ENCODE measurements at regions not wholly inside any gene's neighbourhood (a gene's known extent, or its start where the extent isn't known, plus 50 kb on each side); places are given as distances from the start of the nearest gene placed in this dataset.
A peak's percentile ranks its signal among the peaks of the same experiment; 100 is the strongest.

DNA sequence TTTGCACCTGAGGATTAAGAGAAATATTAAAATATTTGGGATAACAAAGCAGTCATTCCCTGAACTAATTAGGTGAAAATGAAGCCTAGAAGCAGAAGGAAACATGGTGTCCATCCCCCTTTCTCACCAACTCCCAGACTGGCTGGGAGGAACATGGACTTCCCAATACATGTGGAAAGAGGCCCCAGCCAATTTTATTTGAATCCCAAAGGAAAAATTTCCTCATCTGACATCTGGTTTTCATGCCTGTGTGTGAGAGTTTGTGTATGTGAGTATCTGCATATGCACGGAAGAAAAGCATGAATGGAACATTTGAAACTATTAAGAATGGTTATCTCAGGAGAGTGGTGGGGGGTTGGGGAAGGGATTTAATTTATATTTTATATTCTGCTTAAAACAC lies 84.3 kb downstream of the COPS8 start:
- no peak for DNase-seq

DNA sequence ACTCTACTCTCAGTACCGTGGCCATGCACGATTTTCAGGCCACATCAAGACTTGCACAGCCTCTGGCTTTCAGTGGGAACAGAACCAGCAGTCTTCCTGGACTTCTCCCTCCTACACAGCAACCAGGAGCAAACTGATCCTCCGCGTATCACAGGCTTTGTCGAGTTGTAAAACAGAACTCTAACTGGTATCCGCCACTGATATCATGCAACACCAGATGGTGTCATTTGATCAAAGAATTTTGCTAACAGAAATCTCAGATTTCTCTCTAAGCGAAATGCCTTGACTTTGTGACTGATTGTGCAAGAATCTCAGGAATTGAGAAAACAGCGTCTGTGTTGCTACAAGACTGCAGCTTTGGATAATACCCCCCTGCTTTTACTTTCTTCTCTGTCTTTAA lies 85.7 kb downstream of the COPS8 start:
- DNase-seq, result peak; percentile 73

GRCh38 chr2:237171881-237172280 lies 86.2 kb downstream of the COPS8 start:
- no peak for DNase-seq

- DNase-seq, result no peak
These were observed 91.4 kb downstream of the COPS8 start for GRCh38 chr2:237177052-237177451.

- no peak for DNase-seq
These were observed 92.3 kb downstream of the COPS8 start for GRCh38 chr2:237177986-237178385.

DNA sequence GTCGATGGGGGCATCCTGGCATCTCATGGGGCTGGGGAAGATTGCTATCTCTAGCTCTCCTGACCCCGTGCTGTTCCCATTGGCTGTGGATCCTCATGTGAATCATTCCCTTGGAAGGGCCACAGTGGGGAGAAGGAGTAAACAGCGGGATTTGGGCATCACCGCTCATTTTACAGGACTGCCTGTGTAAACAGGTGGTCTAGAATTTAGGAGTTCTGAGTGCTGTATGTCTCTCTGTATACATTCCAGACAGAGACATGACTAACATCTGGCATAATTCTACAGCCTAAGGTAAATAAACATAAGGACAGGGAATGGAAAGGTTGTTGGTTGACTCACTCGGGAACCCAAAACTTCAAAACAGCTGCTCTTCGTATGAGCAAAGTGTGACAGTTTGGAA lies 92.7 kb downstream of the COPS8 start:
- DNase-seq, result no peak

- DNase-seq, result no peak
These were observed 93.5 kb downstream of the COPS8 start for GRCh38 chr2:237179161-237179560.

- no peak for DNase-seq
These were observed 94.5 kb downstream of the COPS8 start for GRCh38 chr2:237180187-237180586.

GRCh38 chr2:237180987-237181386 lies 95.3 kb downstream of the COPS8 start:
- no peak for DNase-seq

DNA sequence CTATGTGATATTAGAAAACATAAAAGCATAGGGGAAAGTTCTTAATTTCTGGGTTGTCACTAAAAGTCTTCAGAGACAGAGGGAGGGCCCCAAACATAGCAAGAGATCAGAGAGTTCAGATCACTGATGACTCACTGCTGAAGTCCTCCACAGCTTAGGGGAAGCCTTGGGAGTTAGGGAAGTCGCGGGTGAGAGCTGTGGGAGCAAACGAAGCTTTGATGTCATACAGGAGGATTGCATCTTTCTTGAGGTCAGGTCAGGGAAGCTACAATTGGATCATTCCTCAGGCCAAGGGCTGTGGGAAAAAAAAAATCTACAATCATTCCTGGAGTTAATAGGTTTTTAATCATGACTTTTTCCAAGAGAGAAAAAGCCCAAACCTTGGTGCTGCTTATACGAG lies 96.2 kb downstream of the COPS8 start:
- DNase-seq, result no peak

DNA sequence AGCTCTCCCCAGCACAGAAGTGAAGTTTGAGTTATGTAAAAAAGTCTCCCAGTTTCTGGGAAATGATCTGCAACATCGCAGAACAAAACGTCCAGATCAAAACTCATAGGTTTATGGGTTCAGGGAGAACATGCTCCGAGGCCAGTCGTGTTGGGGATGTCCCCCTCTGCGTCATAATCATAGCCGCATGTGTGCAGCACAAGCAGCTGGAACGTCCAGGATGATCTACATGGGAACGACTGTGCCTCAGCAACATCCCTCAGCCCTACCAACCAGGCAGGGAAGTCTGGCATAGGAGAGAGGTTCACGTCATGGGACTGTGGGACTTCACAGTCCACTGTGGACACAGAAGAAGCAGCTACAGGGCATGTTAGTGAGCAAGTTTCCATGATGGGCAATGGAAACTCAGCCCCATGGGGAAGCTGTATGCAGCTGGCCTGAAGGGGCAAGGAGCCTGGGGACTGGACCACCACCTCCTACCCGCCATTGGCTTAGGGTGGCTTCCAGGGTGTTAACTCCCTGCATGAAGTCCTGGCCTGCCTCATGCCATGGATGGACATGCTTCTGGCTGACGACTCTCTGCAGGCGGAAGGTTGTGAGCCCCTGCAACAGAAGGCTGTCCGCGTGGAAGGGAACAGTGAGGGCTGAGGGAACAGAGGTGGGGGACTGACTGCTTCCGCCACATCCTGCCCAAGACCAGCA lies 96.9 kb downstream of the COPS8 start:
- DNase-seq, result no peak

GRCh38 chr2:237184192-237184918 lies 98.7 kb downstream of the COPS8 start:
- DNase-seq, result no peak

- DNase-seq, result no peak
These were observed 99.3 kb downstream of the COPS8 start for GRCh38 chr2:237184919-237185552.

GRCh38 chr2:237185553-237185925 lies 99.8 kb downstream of the COPS8 start:
- no peak for DNase-seq

DNA sequence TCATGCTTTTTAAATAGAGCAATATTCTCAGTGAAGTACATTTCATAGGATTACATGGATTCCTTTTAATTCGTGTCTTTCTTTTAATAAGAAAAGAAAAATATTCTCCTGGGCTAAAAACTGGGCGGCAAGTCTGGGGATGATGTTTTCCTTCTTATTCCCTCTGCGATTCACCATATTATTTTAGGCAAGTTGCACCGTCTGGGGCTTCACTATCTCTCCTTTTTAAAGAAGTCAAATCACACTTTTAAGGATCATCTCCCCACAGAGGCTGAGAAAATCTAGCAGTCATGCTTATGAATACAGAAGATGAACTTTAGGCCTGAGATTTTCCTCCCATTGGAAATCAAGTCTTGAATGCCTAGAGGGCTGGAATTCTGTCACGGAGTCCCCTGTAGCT lies 104.1 kb downstream of the COPS8 start:
- no peak for DNase-seq

GRCh38 chr2:237190966-237191713 lies 105.5 kb downstream of the COPS8 start:
- DNase-seq, result no peak

- peak; percentile 49 for DNase-seq
These were observed 106.0 kb downstream of the COPS8 start for GRCh38 chr2:237191714-237192081.

- DNase-seq, result no peak
These were observed 107.2 kb downstream of the COPS8 start for GRCh38 chr2:237192881-237193280.

- no peak for DNase-seq
These were observed 107.7 kb downstream of the COPS8 start for GRCh38 chr2:237193436-237193835.

DNA sequence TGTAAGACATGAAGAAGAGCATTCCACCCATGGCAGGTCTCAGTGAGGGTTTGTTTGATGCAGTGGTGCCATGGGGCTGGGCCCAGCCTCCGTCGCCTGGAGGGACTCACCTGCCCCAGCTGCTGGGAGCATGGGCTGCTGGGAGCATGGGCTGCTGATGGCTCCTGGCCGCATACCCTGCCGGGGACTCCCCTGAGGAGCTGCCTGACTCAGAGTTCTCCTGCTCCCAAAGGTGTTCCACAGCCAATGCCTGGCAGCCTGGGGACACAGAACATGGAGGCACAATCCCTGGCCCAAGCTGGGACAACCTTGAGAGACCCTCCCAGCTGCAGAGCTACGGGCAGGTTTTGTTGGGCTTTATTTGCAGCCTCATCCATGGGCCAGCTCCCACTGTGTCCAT lies 108.4 kb downstream of the COPS8 start:
- no peak for DNase-seq

DNA sequence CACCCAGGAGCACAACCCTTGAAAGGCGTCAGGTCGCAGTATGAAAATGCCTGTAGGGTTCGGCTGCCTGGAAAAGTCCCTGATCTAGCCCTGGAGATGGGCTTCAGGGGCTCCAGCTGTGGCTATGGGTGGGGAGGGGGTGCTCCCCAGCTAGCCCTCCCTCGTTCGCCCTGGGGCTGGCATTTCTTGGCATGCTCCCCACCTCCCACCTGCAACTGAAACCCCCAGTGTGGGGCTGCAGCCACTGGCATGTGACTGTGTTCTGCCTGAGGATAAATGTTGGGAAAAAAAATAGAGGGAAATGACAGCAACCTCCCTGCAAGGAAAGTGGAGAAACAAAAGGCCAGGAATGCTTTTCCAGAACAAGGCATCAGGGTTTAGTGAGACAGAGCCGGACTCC lies 109.2 kb downstream of the COPS8 start:
- no peak for DNase-seq

DNA sequence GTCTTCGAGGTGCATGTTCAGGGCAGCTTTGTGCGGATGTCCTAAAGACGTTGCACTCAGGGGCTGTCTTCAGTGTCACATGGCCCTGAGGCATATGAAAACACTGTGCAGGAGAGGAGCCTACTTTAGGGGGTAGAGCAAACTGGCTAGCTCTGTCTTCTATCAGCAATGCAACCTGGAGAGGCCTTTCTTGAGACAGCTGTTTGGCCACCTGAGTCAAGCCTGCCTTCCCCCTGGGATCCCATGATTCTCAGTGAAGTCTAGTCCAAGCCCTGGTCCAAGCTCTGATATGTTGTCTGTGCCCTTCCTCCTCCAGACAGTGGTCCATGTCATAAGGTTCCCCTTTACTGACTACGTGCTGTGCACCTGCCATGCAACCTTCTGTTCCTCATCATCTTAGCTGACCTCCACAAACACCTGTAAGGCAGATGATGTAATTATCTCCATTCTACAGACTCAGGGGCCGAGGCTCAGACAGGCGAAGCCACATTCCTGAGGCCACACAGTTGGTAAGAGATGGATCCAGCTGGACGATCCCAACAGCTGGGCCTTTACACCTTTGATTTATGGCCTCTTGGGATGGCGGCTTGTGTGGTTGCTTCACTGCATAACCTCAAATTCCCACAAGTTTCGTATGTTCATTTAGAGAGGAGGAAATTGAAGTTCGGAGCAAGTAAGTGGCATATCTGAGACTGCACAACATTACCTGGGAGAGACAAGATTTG lies 109.9 kb downstream of the COPS8 start:
- DNase-seq, result peak; percentile 42

All from left kidney (tissue), 1 donor.